MM.1S (cell line): ENCODE measurements at regions not wholly inside any gene's neighbourhood (a gene's known extent, or its start where the extent isn't known, plus 50 kb on each side); places are given as distances from the start of the nearest gene placed in this dataset.

Source experiments
- DNase-seq: peaks from one replicate; pipeline ENCODE4 v3.0.0-alpha.2; 2015
- H2AFZ ChIP-seq: fragments of 300-600 bp; sonication (generic); 2 replicates; pipeline ENCODE4 v1.6.0; 2016; ENCODE audit warnings: antibody characterized with exemption, low read length
- H3F3A ChIP-seq: fragments of 300-600 bp; sonication (generic); 2 replicates; pipeline ENCODE4 v1.6.1; 2016; ENCODE audit warnings: mild to moderate bottlenecking, antibody characterized with exemption, low read length, moderate library complexity, mixed read lengths; ENCODE audit not compliant: insufficient read depth
- H3K27ac ChIP-seq: fragments of 300-600 bp; sonication (generic); 2 replicates; pipeline ENCODE4 v1.5.1; 2016; ENCODE audit warnings: mild to moderate bottlenecking, low read length
- H3K27me3 ChIP-seq: fragments of 300-600 bp; sonication (generic); replicated peaks from 2 replicates; pipeline ENCODE4 v1.6.0; 2016; ENCODE audit warnings: low read length; ENCODE audit not compliant: insufficient read depth
- H3K36me3 ChIP-seq: fragments of 300-600 bp; sonication (generic); replicated peaks from 2 replicates; pipeline ENCODE4 v1.6.1; 2016; ENCODE audit warnings: mild to moderate bottlenecking, low read length, mixed read lengths; ENCODE audit not compliant: insufficient read depth
- H3K4me1 ChIP-seq: fragments of 300-600 bp; sonication (generic); 2 replicates; pipeline ENCODE4 v1.6.1; 2016; ENCODE audit warnings: low read length, mixed read lengths
- H3K4me2 ChIP-seq: fragments of 300-600 bp; sonication (generic); 2 replicates; pipeline ENCODE4 v1.6.0; 2016; ENCODE audit warnings: low read depth, low read length
- H3K4me3 ChIP-seq: fragments of 300-600 bp; sonication (generic); 2 replicates; pipeline ENCODE4 v1.5.1; 2016; ENCODE audit warnings: low read length, mixed read lengths
- H3K79me2 ChIP-seq: fragments of 300-600 bp; sonication (generic); 2 replicates; pipeline ENCODE4 v1.6.1; 2016; ENCODE audit warnings: mixed run types, low read length, mixed read lengths
- H3K9ac ChIP-seq: fragments of 300-600 bp; sonication (generic); 2 replicates; pipeline ENCODE4 v1.6.1; 2016; ENCODE audit warnings: low read length, mixed read lengths
- H3K9me2 ChIP-seq: fragments of 300-600 bp; sonication (generic); replicated peaks from 2 replicates; pipeline ENCODE4 v1.6.1; 2016; ENCODE audit warnings: mild to moderate bottlenecking, low read length, mixed read lengths; ENCODE audit not compliant: insufficient read depth
- H3K9me3 ChIP-seq: fragments of 300-600 bp; sonication (generic); replicated peaks from 2 replicates; pipeline ENCODE4 v1.6.1; 2016; ENCODE audit warnings: mild to moderate bottlenecking, low read length, mixed read lengths; ENCODE audit not compliant: insufficient read depth
- H4K20me1 ChIP-seq: fragments of 300-600 bp; sonication (generic); 2 replicates; pipeline ENCODE4 v1.6.1; 2016; ENCODE audit warnings: mild to moderate bottlenecking, low read length, moderate library complexity, mixed read lengths; ENCODE audit not compliant: insufficient read depth
- EZH2 ChIP-seq: fragments of 300-600 bp; sonication (generic); optimal IDR thresholded peaks from 2 replicates; pipeline ENCODE3; 2017; ENCODE audit warnings: low read depth, mild to moderate bottlenecking, antibody characterized with exemption, low read length, mixed read lengths
- EZH2phosphoT487 ChIP-seq: fragments of 300-600 bp; sonication (generic); IDR thresholded peaks from 2 replicates; pipeline ENCODE4 v1.6.1; 2018; ENCODE audit warnings: antibody characterized with exemption, low read length
- TF ChIP-seq, protein P1 (sequence below): fragments of 300-600 bp; sonication (generic); IDR thresholded peaks from 2 replicates; pipeline ENCODE4 v1.5.1; 2016; ENCODE audit warnings: antibody characterized with exemption, low read length, mixed read lengths

DNA sequence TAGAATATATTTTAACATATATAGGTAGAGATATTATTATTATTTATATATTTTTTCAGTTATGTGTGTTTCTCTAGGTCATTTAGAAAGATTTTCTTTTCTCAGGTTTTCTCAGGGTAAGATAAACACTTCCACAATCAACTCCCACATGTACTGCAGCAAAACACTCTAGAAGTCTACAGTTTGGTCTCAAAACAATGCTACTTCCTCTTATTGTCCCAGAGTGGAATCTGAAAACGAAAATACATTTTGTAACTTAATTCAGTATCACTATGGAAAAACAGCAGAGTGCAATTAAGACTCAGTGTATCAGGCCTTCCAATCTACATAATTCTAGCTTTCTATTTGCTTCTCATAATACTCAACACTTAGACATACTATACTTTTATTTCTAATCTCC is 190.1 kb upstream of the SLC35G4 start:
- Histone ChIP-seq H4K20me1 (no peaks in the 10 kb centered on the region), H3K79me2 (no peaks in the 10 kb centered on the region), H3K4me1 (peaks cover 6% of the 10 kb centered on the region; the same call in 1 of the 2 replicates)

GRCh38 chr18:11412811-11413210 is 196.6 kb upstream of the SLC35G4 start:
- Histone ChIP-seq H3K79me2 (no peaks in the 10 kb centered on the region), H3F3A (no peaks in the 10 kb centered on the region), H3K27me3 (no peaks in the 10 kb centered on the region), H4K20me1 (no peaks in the 10 kb centered on the region), H3K27ac (no peak overlapping the region), H3K4me2 (no peak overlapping the region), H3K9me2 (no peaks in the 10 kb centered on the region), H3K4me1 (no peaks in the 10 kb centered on the region), H3K9ac (no peak overlapping the region), H3K9me3 (no peaks in the 10 kb centered on the region), H2AFZ (no peak overlapping the region), H3K4me3 (no peak overlapping the region), H3K36me3 (no peaks in the 10 kb centered on the region)
- DNase-seq: no peak
- TF ChIP-seq, protein P1, sequence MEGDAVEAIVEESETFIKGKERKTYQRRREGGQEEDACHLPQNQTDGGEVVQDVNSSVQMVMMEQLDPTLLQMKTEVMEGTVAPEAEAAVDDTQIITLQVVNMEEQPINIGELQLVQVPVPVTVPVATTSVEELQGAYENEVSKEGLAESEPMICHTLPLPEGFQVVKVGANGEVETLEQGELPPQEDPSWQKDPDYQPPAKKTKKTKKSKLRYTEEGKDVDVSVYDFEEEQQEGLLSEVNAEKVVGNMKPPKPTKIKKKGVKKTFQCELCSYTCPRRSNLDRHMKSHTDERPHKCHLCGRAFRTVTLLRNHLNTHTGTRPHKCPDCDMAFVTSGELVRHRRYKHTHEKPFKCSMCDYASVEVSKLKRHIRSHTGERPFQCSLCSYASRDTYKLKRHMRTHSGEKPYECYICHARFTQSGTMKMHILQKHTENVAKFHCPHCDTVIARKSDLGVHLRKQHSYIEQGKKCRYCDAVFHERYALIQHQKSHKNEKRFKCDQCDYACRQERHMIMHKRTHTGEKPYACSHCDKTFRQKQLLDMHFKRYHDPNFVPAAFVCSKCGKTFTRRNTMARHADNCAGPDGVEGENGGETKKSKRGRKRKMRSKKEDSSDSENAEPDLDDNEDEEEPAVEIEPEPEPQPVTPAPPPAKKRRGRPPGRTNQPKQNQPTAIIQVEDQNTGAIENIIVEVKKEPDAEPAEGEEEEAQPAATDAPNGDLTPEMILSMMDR: no peak
- TF ChIP-seq EZH2phosphoT487 (no peak), EZH2 (no peak)

More for the DNA sequence above, 190.1 kb upstream of the SLC35G4 start:
- H2AFZ ChIP-seq: no peak overlapping the region
- no peaks in the 10 kb centered on the region for H3K9me2 ChIP-seq
- no peak overlapping the region for H3K9ac ChIP-seq
- TF ChIP-seq EZH2 (no peak), EZH2phosphoT487 (no peak)
- TF ChIP-seq, protein P1: no peak
- no peak overlapping the region for H3K4me3 ChIP-seq
- H3K4me2 ChIP-seq: peak overlapping the region; percentile 5; the same call in 1 of the 2 replicates
- no peaks in the 10 kb centered on the region for H3K27me3 ChIP-seq
- H3K36me3 ChIP-seq: no peaks in the 10 kb centered on the region
- peak; percentile 40 for DNase-seq
- no peak overlapping the region for H3K27ac ChIP-seq
- no peaks in the 10 kb centered on the region for H3F3A ChIP-seq
- no peaks in the 10 kb centered on the region for H3K9me3 ChIP-seq

DNA sequence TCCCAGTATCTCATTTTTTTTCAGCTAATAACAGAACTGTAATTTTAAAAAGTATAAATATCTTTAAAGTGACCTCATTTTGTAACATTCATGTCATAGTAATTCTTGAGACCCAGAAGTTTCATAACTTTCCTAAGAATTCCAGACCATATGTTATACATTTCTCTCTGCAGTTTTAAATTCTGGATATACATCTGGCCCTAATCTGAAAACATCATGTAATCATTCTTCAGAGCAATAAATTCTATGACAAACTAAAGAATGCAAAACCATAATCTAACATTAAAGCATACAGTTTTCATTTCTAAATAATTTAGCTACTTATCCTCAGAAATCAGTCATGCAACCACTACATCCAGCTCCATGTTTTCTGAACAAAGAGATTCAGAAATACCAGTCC is 198.3 kb upstream of the SLC35G4 start:
- Histone ChIP-seq H3K4me3 (no peak overlapping the region), H3K79me2 (no peaks in the 10 kb centered on the region), H3K27ac (no peak overlapping the region), H3K36me3 (no peaks in the 10 kb centered on the region), H3K9me2 (no peaks in the 10 kb centered on the region; the same call in 1 of the 2 replicates), H3K4me2 (no peak overlapping the region), H3K4me1 (no peaks in the 10 kb centered on the region), H4K20me1 (no peaks in the 10 kb centered on the region), H3F3A (no peaks in the 10 kb centered on the region), H3K9ac (no peak overlapping the region), H3K9me3 (no peaks in the 10 kb centered on the region), H2AFZ (no peak overlapping the region), H3K27me3 (no peaks in the 10 kb centered on the region)
- TF ChIP-seq EZH2 (no peak), EZH2phosphoT487 (no peak)
- TF ChIP-seq, protein P1: no peak
- no peak for DNase-seq
